ENCODE measurements at regions not wholly inside any gene's neighbourhood (a gene's known extent, or its start where the extent isn't known, plus 50 kb on each side); places are given as distances from the start of the nearest gene placed in this dataset.
"Not testable (repeated sequence)": the region's sequence is repeated elsewhere in the genome, so short reads cannot be mapped to it uniquely, and the experiment has no call there.

DNA sequence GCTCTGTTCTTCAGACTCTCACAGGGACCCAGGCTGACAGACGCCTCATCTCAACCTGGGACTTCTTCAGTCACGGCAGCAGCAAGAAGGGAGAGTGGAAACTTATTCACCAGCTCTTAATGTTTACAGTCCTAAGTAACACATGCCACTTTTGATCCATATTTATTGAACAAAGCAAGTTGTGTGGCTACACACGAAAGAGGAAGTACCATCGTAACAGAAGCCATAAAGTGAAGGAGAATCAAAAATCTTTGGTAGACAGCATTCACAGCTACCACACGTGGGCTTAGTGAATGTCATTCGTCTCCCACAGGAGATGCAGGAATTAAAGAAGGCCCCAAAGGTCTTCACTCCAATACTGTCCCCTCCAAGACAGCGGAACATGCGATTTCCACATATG is 582.6 kb downstream of the CETN3 start:
- Mint-ChIP-seq H3K4me3 (no peak overlapping the region), H3K9me3 (peaks cover 6% of the 10 kb centered on the region), H3K27ac (no peak overlapping the region)

DNA sequence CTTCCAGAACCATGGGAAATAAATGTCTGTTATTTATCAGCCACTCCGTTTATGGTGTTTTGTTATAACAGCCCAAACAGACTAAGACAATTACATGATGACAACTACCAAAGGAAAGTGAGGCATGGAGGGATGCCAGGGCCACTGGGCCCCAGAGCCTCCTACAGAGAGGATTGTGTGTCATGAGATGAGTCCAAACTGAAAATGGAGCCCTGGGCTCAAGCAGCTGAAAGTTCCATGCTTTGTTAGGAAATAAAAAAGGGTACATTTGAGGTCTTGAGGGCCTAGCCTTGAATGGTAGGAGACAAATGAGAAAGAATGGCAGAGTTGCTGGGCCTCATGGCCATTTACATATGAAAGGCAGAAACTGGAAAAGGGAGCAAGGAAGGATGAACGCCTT is 586.5 kb downstream of the CETN3 start:
- DNase-seq = no peak
- no peaks in the 10 kb centered on the region for H3K27me3 Mint-ChIP-seq
- H3K27ac Mint-ChIP-seq = no peak overlapping the region
- H3K9me3 Mint-ChIP-seq = peaks cover 6% of the 10 kb centered on the region
- POLR2A ChIA-PET = no interaction called here
- H3K4me1 Mint-ChIP-seq = no peaks in the 10 kb centered on the region
- CTCF ChIA-PET = no interaction called here
- H3K4me3 Mint-ChIP-seq = no peak overlapping the region
- no peaks in the 10 kb centered on the region for H3K36me3 Mint-ChIP-seq (ENCODE audit: low read depth)

More for the DNA sequence above, 582.6 kb downstream of the CETN3 start:
- no peaks in the 10 kb centered on the region for H3K4me1 Mint-ChIP-seq
- no peak for DNase-seq
- H3K27me3 Mint-ChIP-seq = no peaks in the 10 kb centered on the region
- ChIA-PET CTCF (interaction anchor here (1.5 kb wide), 1 partner anchor 11 kb away, joined by 6 read pairs; no protein-coding TSS in a partner anchor), POLR2A (no interaction called here)
- H3K36me3 Mint-ChIP-seq (ENCODE audit: low read depth) = no peaks in the 10 kb centered on the region

DNA sequence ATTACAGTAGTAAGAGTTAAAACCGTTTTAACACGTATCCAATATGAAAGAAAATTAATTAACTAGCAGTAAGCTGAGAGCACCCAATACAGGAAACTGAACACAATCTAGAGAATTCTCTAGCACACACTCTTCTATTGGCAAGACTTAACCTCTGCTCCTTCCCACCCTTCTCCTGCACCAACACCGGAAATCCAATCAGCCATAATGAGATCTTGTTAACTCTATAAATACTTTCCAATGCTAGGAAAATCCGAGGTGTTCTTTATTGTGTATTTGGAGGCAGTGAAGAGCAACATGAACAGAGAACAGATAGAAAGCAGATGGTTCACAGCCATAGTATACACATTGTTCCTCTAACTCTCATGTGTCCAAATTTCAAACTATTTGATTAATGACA is 591.7 kb downstream of the CETN3 start:
- Mint-ChIP-seq H3K4me1 (no peaks in the 10 kb centered on the region), H3K27me3 (no peaks in the 10 kb centered on the region), H3K27ac (no peak overlapping the region), H3K36me3 (ENCODE audit: low read depth) (no peaks in the 10 kb centered on the region), H3K4me3 (no peak overlapping the region), H3K9me3 (no peaks in the 10 kb centered on the region)
- no peak for DNase-seq
- CTCF ChIA-PET = no interaction called here
- POLR2A ChIA-PET = no interaction called here

DNA sequence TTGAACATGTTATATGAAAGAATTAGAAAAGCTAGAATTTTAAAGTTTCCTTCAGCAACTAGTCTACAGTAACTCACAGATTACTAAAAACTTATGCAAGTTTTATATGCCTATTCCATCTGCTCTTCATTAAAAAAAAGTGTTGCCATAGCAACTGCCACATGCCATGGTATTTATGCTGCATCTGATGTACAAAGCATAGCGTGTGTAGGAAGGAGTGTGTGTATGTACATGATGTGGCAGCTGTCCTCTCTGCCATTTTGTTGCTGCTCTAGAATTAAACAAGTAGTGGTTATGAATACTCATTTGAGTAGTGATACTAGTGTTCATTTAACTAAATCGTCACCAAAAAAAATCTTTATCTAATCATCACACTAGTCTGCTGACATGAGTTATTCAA is 593.5 kb downstream of the CETN3 start:
- no peak for DNase-seq
- Mint-ChIP-seq H3K27me3 (no peaks in the 10 kb centered on the region), H3K4me1 (no peaks in the 10 kb centered on the region), H3K9me3 (no peaks in the 10 kb centered on the region), H3K4me3 (no peak overlapping the region), H3K27ac (no peak overlapping the region), H3K36me3 (ENCODE audit: low read depth) (no peaks in the 10 kb centered on the region)
- ChIA-PET POLR2A (no interaction called here), CTCF (no interaction called here)

DNA sequence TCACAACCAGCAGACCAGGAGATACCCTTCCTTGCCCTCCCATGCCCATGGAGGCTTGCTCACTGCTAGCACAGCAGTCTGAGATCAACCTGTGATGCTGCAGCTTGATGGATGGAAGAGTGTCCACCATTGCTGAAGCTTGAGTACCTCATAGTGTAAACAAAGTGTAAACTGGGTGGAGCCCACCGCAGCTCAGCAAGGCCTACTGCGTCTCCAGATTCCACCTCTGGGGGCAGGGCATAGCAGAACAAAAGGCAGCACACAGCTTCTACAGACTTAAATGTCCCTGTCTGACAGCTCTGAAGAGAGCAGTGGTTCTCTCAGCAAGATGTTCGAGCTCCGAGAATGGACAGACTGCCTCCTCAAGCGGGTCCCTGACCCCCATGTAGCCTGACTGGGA is 608.8 kb downstream of the CETN3 start:
- H3K36me3 Mint-ChIP-seq (ENCODE audit: low read depth); POLR2A ChIA-PET; H3K4me3 Mint-ChIP-seq; H3K9me3 Mint-ChIP-seq; H3K27me3 Mint-ChIP-seq; H3K27ac Mint-ChIP-seq; H3K4me1 Mint-ChIP-seq; CTCF ChIA-PET; DNase-seq: not testable (repeated sequence)

DNA sequence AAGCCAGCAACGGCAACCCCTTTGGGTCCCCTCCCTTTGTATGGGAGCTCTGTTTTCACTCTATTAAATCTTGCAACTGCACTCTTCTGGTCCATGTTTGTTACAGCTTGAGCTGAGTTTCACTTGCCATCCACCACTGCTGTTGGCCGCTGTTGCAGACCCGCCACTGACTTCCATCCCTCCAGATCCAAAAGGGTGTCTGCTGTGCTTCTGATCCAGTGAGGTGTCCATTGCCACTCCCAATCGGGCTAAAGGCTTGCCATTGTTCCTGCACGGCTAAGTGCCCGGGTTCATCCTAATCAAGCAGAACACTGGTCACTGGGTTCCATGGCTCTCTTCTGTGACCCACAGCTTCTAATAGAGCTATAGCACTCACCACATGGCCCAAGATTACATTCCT is 615.1 kb downstream of the CETN3 start:
- DNase-seq; H3K36me3 Mint-ChIP-seq (ENCODE audit: low read depth); H3K4me3 Mint-ChIP-seq; H3K27ac Mint-ChIP-seq; CTCF ChIA-PET; H3K9me3 Mint-ChIP-seq; POLR2A ChIA-PET; H3K4me1 Mint-ChIP-seq; H3K27me3 Mint-ChIP-seq: not testable (repeated sequence)

DNA sequence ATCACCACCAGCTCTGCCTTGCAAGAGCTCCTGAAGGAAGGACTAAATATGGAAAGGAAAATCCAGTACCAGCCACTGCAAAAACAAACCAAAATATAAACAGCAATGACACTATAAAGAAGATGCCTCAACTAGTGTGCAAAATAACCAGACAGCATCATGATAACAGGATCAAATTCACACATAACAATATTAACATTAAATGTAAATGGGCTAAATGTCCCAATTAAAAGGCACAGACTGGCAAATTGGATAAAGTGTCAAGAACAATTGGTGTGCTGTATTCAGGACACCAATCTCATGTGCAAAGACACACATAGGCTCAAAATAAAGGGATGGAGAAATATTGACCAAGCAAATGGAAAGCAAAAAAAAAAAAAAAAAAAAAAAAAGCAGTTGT is 629.8 kb downstream of the CETN3 start:
- H3K36me3 Mint-ChIP-seq (ENCODE audit: low read depth); CTCF ChIA-PET; H3K4me3 Mint-ChIP-seq; H3K4me1 Mint-ChIP-seq; POLR2A ChIA-PET; H3K27me3 Mint-ChIP-seq; DNase-seq; H3K27ac Mint-ChIP-seq: not testable (repeated sequence)
- H3K9me3 Mint-ChIP-seq = peaks cover 20% of the 10 kb centered on the region

DNA sequence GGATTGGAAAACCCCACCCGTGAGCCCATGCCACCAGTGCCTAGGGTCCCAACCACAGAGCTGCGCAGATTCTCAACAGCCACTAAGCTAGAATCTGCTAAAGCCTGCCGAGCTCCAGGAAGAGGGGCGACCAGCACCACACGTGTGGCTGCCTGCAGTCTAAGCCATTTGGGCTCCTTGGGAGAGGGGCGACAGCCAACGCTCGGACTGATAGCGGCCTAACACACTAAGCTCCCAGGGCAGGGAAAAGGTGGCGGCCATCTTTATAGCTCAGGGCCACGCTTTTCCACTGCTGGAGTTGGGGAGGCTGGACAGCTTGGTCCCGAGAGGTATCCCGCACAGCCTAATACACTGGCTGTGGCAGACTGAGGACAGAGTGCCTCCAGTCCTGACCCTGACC is 631.8 kb downstream of the CETN3 start:
- peaks cover 20% of the 10 kb centered on the region for H3K9me3 Mint-ChIP-seq
- no peaks in the 10 kb centered on the region for H3K4me1 Mint-ChIP-seq
- ChIA-PET CTCF (no interaction called here), POLR2A (no interaction called here)
- no peak overlapping the region for H3K4me3 Mint-ChIP-seq
- H3K36me3 Mint-ChIP-seq (ENCODE audit: low read depth) = no peaks in the 10 kb centered on the region
- H3K27me3 Mint-ChIP-seq = no peaks in the 10 kb centered on the region
- H3K27ac Mint-ChIP-seq = no peak overlapping the region
- DNase-seq = no peak

DNA sequence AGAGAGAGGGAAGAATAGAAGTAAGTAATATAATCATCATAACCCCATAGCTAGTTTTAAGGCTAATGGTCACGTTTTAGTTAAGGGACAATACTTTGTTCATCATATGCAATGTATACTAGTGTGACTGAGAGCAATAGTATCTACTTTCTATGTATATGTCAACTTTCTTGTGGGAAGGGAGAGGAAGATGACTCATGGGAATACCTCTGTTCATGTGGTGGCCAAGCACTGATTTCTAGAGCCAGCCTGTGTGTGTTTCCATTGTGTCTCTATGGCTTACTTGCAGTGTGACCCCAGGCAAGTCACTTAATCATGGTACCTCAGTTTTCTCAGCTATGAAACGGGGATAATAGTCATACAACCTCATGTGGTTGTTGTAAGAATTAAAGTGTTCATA is 639.6 kb downstream of the CETN3 start:
- H3K36me3 Mint-ChIP-seq (ENCODE audit: low read depth) = no peaks in the 10 kb centered on the region
- no peaks in the 10 kb centered on the region for H3K27me3 Mint-ChIP-seq
- H3K4me1 Mint-ChIP-seq = no peaks in the 10 kb centered on the region
- ChIA-PET CTCF (no interaction called here), POLR2A (no interaction called here)
- no peak overlapping the region for H3K4me3 Mint-ChIP-seq
- no peak for DNase-seq
- H3K9me3 Mint-ChIP-seq = no peaks in the 10 kb centered on the region
- no peak overlapping the region for H3K27ac Mint-ChIP-seq

DNA sequence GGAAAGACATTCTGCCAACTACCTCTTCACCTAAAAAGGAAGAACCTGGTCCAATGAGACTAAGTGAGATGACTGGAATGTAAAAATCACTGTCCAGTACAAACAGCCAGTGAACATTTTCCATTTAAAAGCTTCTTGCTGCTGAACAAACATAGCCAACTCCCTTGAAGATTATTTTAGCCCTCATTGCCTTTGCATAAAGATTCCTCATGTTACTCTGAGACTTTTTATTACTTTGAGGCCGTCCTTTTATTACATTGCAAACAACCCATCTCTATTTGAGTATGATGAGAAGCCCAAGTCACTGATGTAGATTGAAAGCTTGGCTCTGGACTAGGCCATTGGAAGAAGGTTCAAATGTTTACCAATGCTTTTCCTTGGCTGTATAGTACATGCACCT is 649.8 kb downstream of the CETN3 start:
- Mint-ChIP-seq H3K36me3 (ENCODE audit: low read depth) (no peaks in the 10 kb centered on the region), H3K4me3 (no peak overlapping the region), H3K9me3 (no peaks in the 10 kb centered on the region), H3K27ac (no peak overlapping the region), H3K27me3 (no peaks in the 10 kb centered on the region), H3K4me1 (no peaks in the 10 kb centered on the region)
- ChIA-PET CTCF (no interaction called here), POLR2A (no interaction called here)
- DNase-seq = no peak

DNA sequence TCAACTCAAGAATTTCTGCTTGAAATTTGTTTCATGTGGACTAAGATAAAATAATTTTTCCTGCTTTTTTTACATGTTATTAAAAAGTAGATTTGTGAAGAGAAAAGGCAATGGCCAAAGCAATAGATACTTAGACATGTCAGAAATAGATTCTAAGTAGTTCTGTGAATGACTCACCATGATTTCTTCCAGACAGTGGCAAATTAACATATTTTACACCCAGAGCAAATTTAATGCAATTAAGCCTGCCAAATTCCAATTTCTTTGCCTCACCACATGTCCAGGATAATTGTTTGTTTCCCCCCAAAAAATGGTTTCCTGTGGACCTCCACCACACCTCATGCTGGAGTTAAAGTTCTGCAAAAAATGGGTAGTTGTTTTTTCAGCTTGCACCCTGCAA is 651.4 kb downstream of the CETN3 start:
- Mint-ChIP-seq H3K4me3 (no peak overlapping the region), H3K4me1 (no peaks in the 10 kb centered on the region), H3K27ac (no peak overlapping the region), H3K27me3 (no peaks in the 10 kb centered on the region), H3K9me3 (no peaks in the 10 kb centered on the region), H3K36me3 (ENCODE audit: low read depth) (no peaks in the 10 kb centered on the region)
- POLR2A ChIA-PET = no interaction called here
- CTCF ChIA-PET = no interaction called here
- DNase-seq = no peak

DNA sequence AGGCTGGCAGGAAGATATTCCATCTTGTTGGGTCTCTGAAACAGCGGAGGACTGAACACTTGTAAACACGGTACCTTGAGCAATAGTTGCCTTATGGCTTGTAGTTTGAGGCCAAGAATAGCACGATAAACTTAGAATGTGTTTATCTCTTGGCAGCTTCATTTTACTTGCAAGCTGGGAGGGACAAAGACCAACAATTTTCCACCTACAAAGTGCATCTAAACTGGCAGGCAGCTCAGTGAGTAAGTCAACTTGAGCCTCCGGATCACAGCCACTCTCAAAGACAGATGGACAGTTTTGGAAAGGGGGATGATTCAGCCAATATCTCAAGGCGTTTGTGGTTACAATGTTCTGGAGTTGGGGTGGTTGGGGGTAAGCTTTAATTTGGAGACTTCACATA is 652.6 kb downstream of the CETN3 start:
- ChIA-PET CTCF (no interaction called here), POLR2A (no interaction called here)
- H3K4me3 Mint-ChIP-seq = no peak overlapping the region
- no peaks in the 10 kb centered on the region for H3K27me3 Mint-ChIP-seq
- DNase-seq = no peak
- no peaks in the 10 kb centered on the region for H3K4me1 Mint-ChIP-seq
- H3K9me3 Mint-ChIP-seq = no peaks in the 10 kb centered on the region
- H3K27ac Mint-ChIP-seq = no peak overlapping the region
- H3K36me3 Mint-ChIP-seq (ENCODE audit: low read depth) = no peaks in the 10 kb centered on the region

DNA sequence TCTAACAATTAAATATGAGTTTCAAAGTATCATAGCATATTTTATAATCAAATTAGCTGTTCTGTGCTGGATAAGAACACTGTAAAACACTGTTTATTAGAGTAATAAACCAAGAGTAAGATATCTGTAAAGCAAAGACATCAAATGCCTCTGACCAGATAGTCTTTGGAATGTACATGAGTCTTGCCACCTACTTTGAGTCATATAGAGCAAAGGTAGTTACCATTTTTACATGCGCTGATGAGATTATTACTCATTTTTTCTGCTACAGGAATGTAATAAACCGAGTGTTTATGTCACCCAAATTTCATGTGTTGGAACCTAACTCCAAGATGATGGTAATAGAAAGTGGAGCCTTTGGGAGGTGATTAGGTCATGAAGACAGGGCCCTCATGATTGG is 654.5 kb downstream of the CETN3 start:
- CTCF ChIA-PET = no interaction called here
- no peaks in the 10 kb centered on the region for H3K27me3 Mint-ChIP-seq
- no peak overlapping the region for H3K4me3 Mint-ChIP-seq
- POLR2A ChIA-PET = no interaction called here
- no peaks in the 10 kb centered on the region for H3K36me3 Mint-ChIP-seq (ENCODE audit: low read depth)
- DNase-seq = no peak
- H3K27ac Mint-ChIP-seq = no peak overlapping the region
- no peaks in the 10 kb centered on the region for H3K4me1 Mint-ChIP-seq
- H3K9me3 Mint-ChIP-seq = no peaks in the 10 kb centered on the region

DNA sequence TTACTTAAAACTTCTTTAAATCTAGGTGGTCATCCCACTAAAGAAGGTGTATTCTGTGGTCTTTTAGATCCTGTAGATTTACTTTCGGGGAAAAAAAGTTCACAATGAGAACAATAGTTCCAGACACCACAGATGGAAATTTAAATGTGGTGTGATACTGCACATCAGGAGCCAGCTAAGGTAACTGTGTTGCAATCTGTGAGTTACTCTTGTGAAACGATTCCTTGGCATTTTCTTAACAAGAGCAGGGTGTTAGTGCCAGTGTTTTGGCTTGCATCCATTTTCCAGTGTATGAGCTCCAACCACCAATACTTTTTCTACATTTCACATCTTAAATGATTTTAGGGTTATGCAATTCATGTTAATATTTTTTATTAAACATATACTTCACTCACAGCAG is 674.5 kb downstream of the CETN3 start:
- Mint-ChIP-seq H3K27ac (no peak overlapping the region), H3K9me3 (no peaks in the 10 kb centered on the region), H3K4me1 (no peaks in the 10 kb centered on the region), H3K4me3 (no peak overlapping the region), H3K36me3 (ENCODE audit: low read depth) (no peaks in the 10 kb centered on the region), H3K27me3 (no peaks in the 10 kb centered on the region)
- ChIA-PET CTCF (no interaction called here), POLR2A (no interaction called here)
- no peak for DNase-seq

DNA sequence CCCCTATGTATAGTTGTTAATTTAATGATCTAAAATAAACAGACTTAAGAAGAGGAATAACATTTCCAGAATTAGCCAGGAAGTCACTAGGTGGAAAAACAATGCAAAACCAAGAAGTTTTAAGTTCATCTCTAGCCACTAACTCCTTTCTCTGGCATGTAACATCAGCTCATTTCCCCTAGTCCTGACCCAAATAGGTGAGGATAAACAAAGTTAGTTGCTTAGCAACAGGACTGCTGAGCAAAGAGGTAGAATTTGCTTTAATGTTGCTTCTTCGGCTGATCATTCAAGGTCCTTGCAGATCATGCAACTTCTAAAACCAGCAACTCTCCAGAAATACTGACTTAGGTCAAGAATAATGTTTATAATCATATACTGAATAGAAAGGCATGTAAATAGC is 675.8 kb downstream of the CETN3 start:
- no peak overlapping the region for H3K4me3 Mint-ChIP-seq
- no peaks in the 10 kb centered on the region for H3K4me1 Mint-ChIP-seq
- no peaks in the 10 kb centered on the region for H3K36me3 Mint-ChIP-seq (ENCODE audit: low read depth)
- POLR2A ChIA-PET = no interaction called here
- H3K27me3 Mint-ChIP-seq = no peaks in the 10 kb centered on the region
- H3K9me3 Mint-ChIP-seq = no peaks in the 10 kb centered on the region
- CTCF ChIA-PET = no interaction called here
- H3K27ac Mint-ChIP-seq = no peak overlapping the region
- DNase-seq = no peak
